Endodermal cell (in vitro differentiated cells): ENCODE measurements at regions not wholly inside any gene's neighbourhood (a gene's known extent, or its start where the extent isn't known, plus 50 kb on each side); places are given as distances from the start of the nearest gene placed in this dataset.
"Not testable (repeated sequence)": the region's sequence is repeated elsewhere in the genome, so short reads cannot be mapped to it uniquely, and the experiment has no call there.

ENCODE experiments used
- DNase-seq: peaks from one replicate; pipeline ENCODE4 v3.0.0-alpha.2; 2017
- H3K27ac ChIP-seq: 2 replicates; pipeline ENCODE4 v1.5.1; 2013; ENCODE audit warnings: mild to moderate bottlenecking, low read depth, low read length, moderate library complexity
- H3K27me3 ChIP-seq: 2 replicates; pipeline ENCODE4 v1.6.1; 2013; ENCODE audit warnings: mild to moderate bottlenecking, low read length, moderate library complexity; ENCODE audit not compliant: insufficient read depth, control insufficient read depth, poor library complexity, severe bottlenecking
- H3K36me3 ChIP-seq: 2 replicates; pipeline ENCODE4 v1.7.0; 2013; ENCODE audit warnings: mild to moderate bottlenecking, low read length, moderate library complexity; ENCODE audit not compliant: control insufficient read depth, insufficient read depth
- H3K4me1 ChIP-seq: one replicate; pipeline ENCODE4 v1.7.0; 2013; ENCODE audit warnings: low read length; ENCODE audit not compliant: control insufficient read depth, insufficient read depth
- H3K4me3 ChIP-seq: 2 replicates; pipeline ENCODE4 v1.5.1; 2013; ENCODE audit warnings: mild to moderate bottlenecking, low read length, moderate library complexity
- H3K9ac ChIP-seq: 2 replicates; pipeline ENCODE4 v1.6.1; 2013; ENCODE audit warnings: mild to moderate bottlenecking, low read length, moderate library complexity; ENCODE audit not compliant: poor library complexity, severe bottlenecking; ENCODE audit errors: extremely low read depth
- H3K9me3 ChIP-seq: 2 replicates; pipeline ENCODE4 v1.6.1; 2013; ENCODE audit warnings: mild to moderate bottlenecking, low read length, moderate library complexity; ENCODE audit not compliant: control insufficient read depth
- H3K27ac Mint-ChIP-seq: 2 replicates; pipeline ENCODE4 v1.8.0; 2020; ENCODE audit warnings: mixed read lengths
- H3K27me3 Mint-ChIP-seq: 2 replicates; pipeline ENCODE4 v1.8.0; 2021; ENCODE audit warnings: mild to moderate bottlenecking, mixed read lengths; ENCODE audit not compliant: insufficient read depth
- H3K36me3 Mint-ChIP-seq: 2 replicates; pipeline ENCODE4 v1.8.0; 2020; ENCODE audit warnings: low read depth, mixed read lengths
- H3K4me1 Mint-ChIP-seq: 2 replicates; pipeline ENCODE4 v1.8.0; 2020; ENCODE audit warnings: mixed read lengths
- H3K4me3 Mint-ChIP-seq: 2 replicates; pipeline ENCODE4 v1.8.0; 2020; ENCODE audit warnings: mild to moderate bottlenecking, moderate library complexity, mixed read lengths
- H3K9me3 Mint-ChIP-seq: 2 replicates; pipeline ENCODE4 v1.8.0; 2020; ENCODE audit warnings: mild to moderate bottlenecking, mixed read lengths
- CTCF ChIP-seq: fragments of 200-600 bp; sonication (generic); conservative IDR thresholded peaks from 2 replicates; pipeline ENCODE4 v1.5.0; 2021; ENCODE audit warnings: antibody characterized with exemption, mild to moderate bottlenecking
- WGBS, 2 experiments: methylation state at CpG; one replicate each; pipeline versions ENCODE4 v1.1.5 to v1.1.7; 2013; ENCODE audit warnings: missing lambda C conversion rate in 2 of 2, mixed read lengths in 1 of 2; ENCODE audit not compliant: insufficient coverage in 1 of 2, insufficient read length in 1 of 2; 5-methylcytosine and 5-hydroxymethylcytosine counted together

GRCh38 chr9:129449066-129449465 lies 171.8 kb downstream of the C9orf50 start:
- 90 to 92% methylated on average over 11 to 16 of the region's 16 CpGs for WGBS, 2 experiments
- Mint-ChIP-seq H3K27me3 (peaks cover 15% of the 10 kb centered on the region), H3K36me3 (no peaks in the 10 kb centered on the region), H3K4me3 (no peak overlapping the region), H3K9me3 (no peaks in the 10 kb centered on the region), H3K27ac (no peak overlapping the region), H3K4me1 (peaks cover 9% of the 10 kb centered on the region)
- H3K4me3 ChIP-seq = no peak overlapping the region
- TF ChIP-seq CTCF = no peak
- H3K4me1 ChIP-seq = no peaks in the 10 kb centered on the region
- H3K9me3 ChIP-seq = no peaks in the 10 kb centered on the region
- no peaks in the 10 kb centered on the region for H3K36me3 ChIP-seq
- no peak for DNase-seq
- H3K9ac ChIP-seq = no peak overlapping the region
- H3K27ac ChIP-seq = no peak overlapping the region
- no peaks in the 10 kb centered on the region for H3K27me3 ChIP-seq

GRCh38 chr9:129446828-129447550 lies 173.9 kb downstream of the C9orf50 start:
- no peak for DNase-seq
- Histone ChIP-seq H3K36me3 (no peaks in the 10 kb centered on the region), H3K9me3 (no peaks in the 10 kb centered on the region), H3K27me3 (no peaks in the 10 kb centered on the region), H3K27ac (no peak overlapping the region), H3K4me1 (no peaks in the 10 kb centered on the region), H3K9ac (no peak overlapping the region), H3K4me3 (no peak overlapping the region)
- no peak overlapping the region for H3K27ac Mint-ChIP-seq
- peaks cover 17% of the 10 kb centered on the region for H3K4me1 Mint-ChIP-seq
- no peaks in the 10 kb centered on the region for H3K9me3 Mint-ChIP-seq
- H3K27me3 Mint-ChIP-seq = peaks cover 24% of the 10 kb centered on the region
- no peaks in the 10 kb centered on the region for H3K36me3 Mint-ChIP-seq
- no peak for TF ChIP-seq CTCF
- WGBS, 2 experiments = 85 to 87% methylated on average over 11 to 14 of the region's 14 CpGs
- no peak overlapping the region for H3K4me3 Mint-ChIP-seq

DNA sequence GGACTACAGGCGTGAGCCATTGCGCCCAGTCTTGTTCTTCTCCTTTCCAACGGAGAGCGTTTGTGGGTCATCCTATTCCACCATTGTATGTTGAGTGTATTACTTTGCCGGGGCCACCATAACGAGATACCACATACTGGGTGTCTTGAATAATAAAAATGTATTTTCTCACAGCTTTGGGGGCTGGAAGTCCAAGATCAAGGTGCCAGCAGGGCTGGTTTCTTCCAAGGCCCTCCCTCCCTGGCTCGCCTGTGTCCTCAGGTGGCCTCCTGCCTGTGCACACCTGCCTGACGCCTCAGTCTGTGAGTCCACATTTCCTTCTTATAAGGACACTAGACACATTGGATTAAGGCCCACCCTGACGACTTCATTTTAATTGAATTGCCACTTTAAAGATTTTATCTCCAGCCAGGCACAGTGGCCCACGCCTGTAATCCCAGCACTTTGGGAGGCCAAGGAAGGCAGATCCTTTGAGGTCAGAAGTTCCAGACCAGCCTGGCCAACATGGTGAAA lies 175.1 kb downstream of the C9orf50 start:
- H3K9me3 ChIP-seq = no peaks in the 10 kb centered on the region
- no peak overlapping the region for H3K27ac ChIP-seq
- H3K9me3 Mint-ChIP-seq = no peaks in the 10 kb centered on the region
- WGBS, 2 experiments = 84 to 93% methylated on average over 8 to 10 of the region's 10 CpGs
- H3K9ac ChIP-seq = no peak overlapping the region
- H3K27me3 Mint-ChIP-seq = peaks cover 35% of the 10 kb centered on the region
- no peak overlapping the region for H3K27ac Mint-ChIP-seq
- H3K4me3 ChIP-seq = no peak overlapping the region
- no peak for DNase-seq
- peaks cover 14% of the 10 kb centered on the region for H3K4me1 Mint-ChIP-seq
- no peaks in the 10 kb centered on the region for H3K36me3 Mint-ChIP-seq
- no peak overlapping the region for H3K4me3 Mint-ChIP-seq
- H3K36me3 ChIP-seq = no peaks in the 10 kb centered on the region
- no peaks in the 10 kb centered on the region for H3K27me3 ChIP-seq
- TF ChIP-seq CTCF = no peak
- H3K4me1 ChIP-seq = no peaks in the 10 kb centered on the region

GRCh38 chr9:129443515-129444164 lies 177.3 kb downstream of the C9orf50 start:
- H3K9me3 ChIP-seq, H3K9ac ChIP-seq, H3K27me3 ChIP-seq, DNase-seq, H3K4me1 ChIP-seq, H3K9me3 Mint-ChIP-seq, H3K27ac ChIP-seq, H3K36me3 ChIP-seq, H3K36me3 Mint-ChIP-seq, H3K4me3 Mint-ChIP-seq, H3K4me3 ChIP-seq: not testable (repeated sequence)
- H3K4me1 Mint-ChIP-seq = peaks cover 16% of the 10 kb centered on the region
- peaks cover 56% of the 10 kb centered on the region for H3K27me3 Mint-ChIP-seq
- peak overlapping the region; percentile 67 for H3K27ac Mint-ChIP-seq
- WGBS, 2 experiments = 79 to 87% methylated on average over 1 to 8 of the region's 8 CpGs
